EL (cell line): ENCODE measurements at regions not wholly inside any gene's neighbourhood (a gene's known extent, or its start where the extent isn't known, plus 50 kb on each side); places are given as distances from the start of the nearest gene placed in this dataset.
"Not testable (repeated sequence)": the region's sequence is repeated elsewhere in the genome, so short reads cannot be mapped to it uniquely, and the experiment has no call there.

Source experiments
- DNase-seq: peaks from one replicate; pipeline ENCODE4 v3.0.0-alpha.2; 2016

- no peak for DNase-seq
Observed at GRCh38 chr14:86943391-86944365, 1049.3 kb downstream of the GALC start.

GRCh38 chr14:86942936-86943335 is 1050.0 kb downstream of the GALC start:
- DNase-seq: no peak

GRCh38 chr14:86940106-86940505 is 1052.9 kb downstream of the GALC start:
- DNase-seq: no peak

GRCh38 chr14:86938320-86938719 is 1054.7 kb downstream of the GALC start:
- no peak for DNase-seq

GRCh38 chr14:86936556-86936955 is 1056.4 kb downstream of the GALC start:
- no peak for DNase-seq

- peak; percentile 12 for DNase-seq
Observed at GRCh38 chr14:86935241-86935885, 1057.6 kb downstream of the GALC start.

- DNase-seq: no peak
Observed at GRCh38 chr14:86933958-86934595, 1058.9 kb downstream of the GALC start.

- DNase-seq: no peak
Observed at GRCh38 chr14:86933460-86933859, 1059.5 kb downstream of the GALC start.

- DNase-seq: peak; percentile 25
Observed at GRCh38 chr14:86915406-86915805, 1077.6 kb downstream of the GALC start.

GRCh38 chr14:86912709-86913108 is 1080.3 kb downstream of the GALC start:
- DNase-seq: peak; percentile 25

- no peak for DNase-seq
Observed at GRCh38 chr14:86911486-86911885, 1081.5 kb downstream of the GALC start.

GRCh38 chr14:86905386-86905926 is 1087.5 kb downstream of the GALC start:
- not testable (repeated sequence) for DNase-seq

- DNase-seq: no peak
Observed at GRCh38 chr14:86902176-86902950, 1090.6 kb downstream of the GALC start.

GRCh38 chr14:86897704-86898513 is 1095.1 kb downstream of the GALC start:
- DNase-seq: no peak

GRCh38 chr14:86897224-86897623 is 1095.8 kb downstream of the GALC start:
- DNase-seq: no peak

- DNase-seq: no peak
Observed at GRCh38 chr14:86896701-86897100, 1096.3 kb downstream of the GALC start.

- DNase-seq: peak; percentile 11
Observed at GRCh38 chr14:86892152-86892956, 1100.6 kb downstream of the GALC start.

GRCh38 chr14:86885280-86885679 is 1107.7 kb downstream of the GALC start:
- DNase-seq: no peak

GRCh38 chr14:86884498-86884897 is 1108.5 kb downstream of the GALC start:
- DNase-seq: no peak

GRCh38 chr14:86882818-86883217 is 1110.2 kb downstream of the GALC start:
- DNase-seq: no peak

- DNase-seq: no peak
Observed at GRCh38 chr14:86865934-86866333, 1127.0 kb downstream of the GALC start.
